Adrenal gland (tissue), 5 donors: ENCODE measurements at regions not wholly inside any gene's neighbourhood (a gene's known extent, or its start where the extent isn't known, plus 50 kb on each side); places are given as distances from the start of the nearest gene placed in this dataset.

ENCODE experiments used
- CTCF ChIP-seq, 6 experiments: fragments of 450-650 bp in 4 of 6; fragments of 200-600 bp in 2 of 6; sonication (generic) in 1 of 6; IDR thresholded peaks; 1 replicate in 5 of 6; 2 replicates in 1 of 6; pipeline versions ENCODE4 v1.5.1 to v1.8.0; 2016 to 2021; ENCODE audit warnings: antibody characterized with exemption in 6 of 6, mild to moderate bottlenecking in 2 of 6, moderate library complexity in 1 of 6
- POLR2A ChIP-seq, 2 donors: fragments of 450-650 bp; IDR thresholded peaks; one replicate each; pipeline ENCODE4 v1.6.1; 2017; ENCODE audit warnings: antibody characterized with exemption in 2 of 2, mild to moderate bottlenecking in 2 of 2, moderate library complexity in 1 of 2
- donor health status: DM: no; HTN: no; CAD: no.

GRCh38 chr15:77541421-77542181 lies 91.1 kb downstream of the LINGO1 start:
- TF ChIP-seq POLR2A (IDR thresholded peaks at IDR 0.05) (no peak), CTCF (IDR thresholded peaks at IDR 0.05) (no peak)
